ENCODE measurements at regions not wholly inside any gene's neighbourhood (a gene's known extent, or its start where the extent isn't known, plus 50 kb on each side); places are given as distances from the start of the nearest gene placed in this dataset.

- Histone ChIP-seq H3K4me2 (ENCODE audit: insufficient read depth, low read length) (no peak overlapping the region), H4K20me1 (ENCODE audit: insufficient read depth, low read length) (no peaks in the 10 kb centered on the region), H3K79me2 (ENCODE audit: insufficient read depth, low read length) (no peaks in the 10 kb centered on the region), H3K27me3 (ENCODE audit: insufficient read depth, low read length, poor library complexity) (no peaks in the 10 kb centered on the region), H3K36me3 (ENCODE audit: insufficient read depth, low read length) (no peaks in the 10 kb centered on the region), H3K27ac (ENCODE audit: low read length) (no peak overlapping the region), H3K9ac (ENCODE audit: low read depth, low read length) (no peak overlapping the region), H3K4me3 (ENCODE audit: low read depth in 1 of 2, low read length in 2 of 2) (no peak overlapping the region), H3K9me3 (ENCODE audit: insufficient read depth, low read length, severe bottlenecking) (no peaks in the 10 kb centered on the region), H3K4me1 (ENCODE audit: insufficient read depth, low read length) (no peaks in the 10 kb centered on the region), H2AFZ (ENCODE audit: low read depth, low read length) (no peak overlapping the region)
- DNase-seq (no peak), ATAC-seq (ENCODE audit: insufficient read depth, low read depth) (no peak)
- no peak for TF ChIP-seq CTCF (IDR thresholded peaks at IDR 0.05; ENCODE audit: borderline replicate concordance, extremely low read depth, low read length, poor library complexity, severe bottlenecking)
- TF ChIP-seq EZH2 (IDR thresholded peaks at IDR 0.05; ENCODE audit: borderline replicate concordance, low read depth, low read length, severe bottlenecking): no peak
These were observed 131.7 kb upstream of the COL21A1 start for GRCh38 chr6:56378966-56379585.

- no peaks in the 10 kb centered on the region for H3K36me3 ChIP-seq (ENCODE audit: insufficient read depth, low read length)
- H3K9ac ChIP-seq (ENCODE audit: low read depth, low read length): no peak overlapping the region
- no peak overlapping the region for H3K4me3 ChIP-seq (ENCODE audit: low read depth in 1 of 2, low read length in 2 of 2)
- no peak overlapping the region for H3K4me2 ChIP-seq (ENCODE audit: insufficient read depth, low read length)
- TF ChIP-seq EZH2 (IDR thresholded peaks at IDR 0.05; ENCODE audit: borderline replicate concordance, low read depth, low read length, severe bottlenecking): no peak
- no peak for TF ChIP-seq CTCF (IDR thresholded peaks at IDR 0.05; ENCODE audit: borderline replicate concordance, extremely low read depth, low read length, poor library complexity, severe bottlenecking)
- ATAC-seq (ENCODE audit: insufficient read depth, low read depth): no peak
- no peaks in the 10 kb centered on the region for H4K20me1 ChIP-seq (ENCODE audit: insufficient read depth, low read length)
- no peaks in the 10 kb centered on the region for H3K4me1 ChIP-seq (ENCODE audit: insufficient read depth, low read length)
- no peaks in the 10 kb centered on the region for H3K79me2 ChIP-seq (ENCODE audit: insufficient read depth, low read length)
- no peaks in the 10 kb centered on the region for H3K27me3 ChIP-seq (ENCODE audit: insufficient read depth, low read length, poor library complexity)
- H2AFZ ChIP-seq (ENCODE audit: low read depth, low read length): no peak overlapping the region
- no peak for DNase-seq
- no peak overlapping the region for H3K27ac ChIP-seq (ENCODE audit: low read length)
- no peaks in the 10 kb centered on the region for H3K9me3 ChIP-seq (ENCODE audit: insufficient read depth, low read length, severe bottlenecking)
These were observed 131.1 kb upstream of the COL21A1 start for GRCh38 chr6:56378507-56378906.

- TF ChIP-seq CTCF (IDR thresholded peaks at IDR 0.05; ENCODE audit: borderline replicate concordance, extremely low read depth, low read length, poor library complexity, severe bottlenecking): no peak
- TF ChIP-seq EZH2 (IDR thresholded peaks at IDR 0.05; ENCODE audit: borderline replicate concordance, low read depth, low read length, severe bottlenecking): no peak
- Histone ChIP-seq H3K9me3 (ENCODE audit: insufficient read depth, low read length, severe bottlenecking) (no peaks in the 10 kb centered on the region), H3K4me2 (ENCODE audit: insufficient read depth, low read length) (no peak overlapping the region), H3K79me2 (ENCODE audit: insufficient read depth, low read length) (no peaks in the 10 kb centered on the region), H3K27ac (ENCODE audit: low read length) (no peak overlapping the region), H3K27me3 (ENCODE audit: insufficient read depth, low read length, poor library complexity) (no peaks in the 10 kb centered on the region), H4K20me1 (ENCODE audit: insufficient read depth, low read length) (no peaks in the 10 kb centered on the region), H3K4me1 (ENCODE audit: insufficient read depth, low read length) (no peaks in the 10 kb centered on the region), H3K4me3 (ENCODE audit: low read depth in 1 of 2, low read length in 2 of 2) (no peak overlapping the region), H3K9ac (ENCODE audit: low read depth, low read length) (no peak overlapping the region), H2AFZ (ENCODE audit: low read depth, low read length) (no peak overlapping the region), H3K36me3 (ENCODE audit: insufficient read depth, low read length) (no peaks in the 10 kb centered on the region)
- no peak for ATAC-seq (ENCODE audit: insufficient read depth, low read depth)
- DNase-seq: no peak
These were observed 129.9 kb upstream of the COL21A1 start for GRCh38 chr6:56377295-56377694.
